BJ (cell line): ENCODE measurements at regions not wholly inside any gene's neighbourhood (a gene's known extent, or its start where the extent isn't known, plus 50 kb on each side); places are given as distances from the start of the nearest gene placed in this dataset.

Experiments
- CTCF ChIA-PET: fragments of 350-600 bp; formaldehyde crosslinking; extraction: SDS; loops from one replicate; lab custom pipeline; 2021; ENCODE audit warnings: antibody characterized with exemption, inconsistent platforms; lab: Yijun Ruan, JAX
- POLR2A ChIA-PET: fragments of 300-600 bp; sonication (Branson Sonifier 250); formaldehyde crosslinking; extraction: SDS; loops from one replicate; lab custom pipeline; 2021; ENCODE audit warnings: antibody characterized with exemption; lab: Charles Lee
- DNase-seq: peaks from one replicate; pipeline ENCODE4 v3.0.0-alpha.2; 2011; ENCODE audit warnings: low read depth
- H3K27me3 ChIP-seq: 2 replicates; pipeline ENCODE4 v1.6.0; 2011; ENCODE audit warnings: low read length; ENCODE audit not compliant: control insufficient read depth, insufficient read depth
- H3K36me3 ChIP-seq: 2 replicates; pipeline ENCODE4 v1.5.1; 2011; ENCODE audit warnings: low read length; ENCODE audit not compliant: control insufficient read depth, insufficient read depth
- H3K4me3 ChIP-seq: 2 replicates; pipeline ENCODE4 v1.5.1; 2011; ENCODE audit warnings: low read depth, mild to moderate bottlenecking, control low read depth, low read length
- CTCF ChIP-seq: IDR thresholded peaks from 2 replicates; pipeline ENCODE4 v1.5.1; 2011; ENCODE audit warnings: low read depth, mild to moderate bottlenecking, control low read depth, inconsistent platforms, low read length, moderate library complexity; ENCODE audit not compliant: insufficient read depth

- DNase-seq = no peak
Observed at GRCh38 chr9:13962006-13962405, 351.9 kb downstream of the NFIB start.

GRCh38 chr9:13960011-13960765, 353.8 kb downstream of the NFIB start:
- ChIA-PET POLR2A (no interaction called here), CTCF (no interaction called here)
- DNase-seq = no peak
- TF ChIP-seq CTCF = no peak
- H3K4me3 ChIP-seq = no peak overlapping the region
- no peaks in the 10 kb centered on the region for H3K27me3 ChIP-seq
- H3K36me3 ChIP-seq = no peaks in the 10 kb centered on the region

More at GRCh38 chr9:13962006-13962405, 351.9 kb downstream of the NFIB start:
- ChIA-PET POLR2A (no interaction called here), CTCF (interaction anchor here (0.7 to 1.1 kb wide), 2 partner anchors 15 to 1637 kb away, joined by 3 read pairs; no protein-coding TSS in a partner anchor)
- no peak overlapping the region for H3K4me3 ChIP-seq
- no peak for TF ChIP-seq CTCF
- H3K36me3 ChIP-seq = no peaks in the 10 kb centered on the region
- no peaks in the 10 kb centered on the region for H3K27me3 ChIP-seq

- ChIA-PET POLR2A (no interaction called here), CTCF (no interaction called here)
- no peak for DNase-seq
- peaks cover 2% of the 10 kb centered on the region; the same call in 1 of the 2 replicates for H3K27me3 ChIP-seq
- no peak overlapping the region for H3K4me3 ChIP-seq
- H3K36me3 ChIP-seq = no peaks in the 10 kb centered on the region
- TF ChIP-seq CTCF = no peak
Observed at GRCh38 chr9:13958672-13959071, 355.3 kb downstream of the NFIB start.

- Histone ChIP-seq H3K27me3 (peaks cover 3% of the 10 kb centered on the region; the same call in 1 of the 2 replicates), H3K36me3 (no peaks in the 10 kb centered on the region), H3K4me3 (no peak overlapping the region)
- POLR2A ChIA-PET = no interaction called here
- CTCF ChIA-PET = interaction anchor here (0.6 to 1.2 kb wide), 2 partner anchors 11 to 1234 kb away, joined by 3 read pairs; no protein-coding TSS in a partner anchor
- no peak for TF ChIP-seq CTCF
- DNase-seq = no peak
Observed at GRCh38 chr9:13957089-13957488, 356.9 kb downstream of the NFIB start.

- POLR2A ChIA-PET = no interaction called here
- Histone ChIP-seq H3K27me3 (peaks cover 3% of the 10 kb centered on the region; the same call in 1 of the 2 replicates), H3K36me3 (no peaks in the 10 kb centered on the region), H3K4me3 (no peak overlapping the region)
- no peak for TF ChIP-seq CTCF
- CTCF ChIA-PET = interaction anchor here (1.2 kb wide), 1 partner anchor 12 kb away, joined by 3 read pairs; no protein-coding TSS in a partner anchor
- DNase-seq = no peak
Observed at GRCh38 chr9:13956107-13956506, 357.8 kb downstream of the NFIB start.
